ENCODE measurements at regions not wholly inside any gene's neighbourhood (a gene's known extent, or its start where the extent isn't known, plus 50 kb on each side); places are given as distances from the start of the nearest gene placed in this dataset.

DNA sequence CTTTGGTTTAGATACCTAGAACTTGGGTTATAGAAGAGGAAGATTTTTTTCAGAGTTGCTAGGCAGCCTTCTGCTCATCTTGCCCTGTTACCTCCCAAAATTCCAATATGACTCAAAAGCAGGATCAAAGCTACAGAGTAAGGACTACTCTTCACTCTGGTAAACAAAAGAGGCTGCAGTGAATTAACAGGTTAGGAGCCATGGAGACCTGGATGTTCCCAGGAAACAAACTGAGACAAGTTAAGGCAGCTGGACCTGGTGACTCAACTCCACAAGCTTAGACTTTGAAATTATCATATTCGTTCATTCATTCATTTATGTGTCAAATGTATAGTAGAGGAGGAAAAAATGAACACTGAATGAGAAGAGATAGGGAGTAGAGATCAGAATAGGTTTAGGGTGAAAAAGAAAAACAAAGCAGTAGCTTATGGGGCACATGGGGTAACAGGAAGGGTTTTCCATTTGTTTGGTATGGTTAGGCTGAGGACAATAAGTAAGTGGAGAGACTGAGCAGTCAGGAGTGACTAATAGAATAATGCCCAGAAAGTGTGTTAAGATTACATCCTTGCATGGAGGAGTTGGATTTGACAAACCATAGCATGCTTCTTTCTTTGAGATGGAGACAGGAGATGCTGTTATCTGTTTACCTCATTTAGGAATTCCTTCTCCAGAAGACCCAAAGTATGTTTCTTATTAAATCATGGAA lies 464.0 kb upstream of the ZNF608 start:
- TF ChIP-seq POLR2AphosphoS5 (IDR thresholded peaks at IDR 0.05; ENCODE audit: low read depth, low read length) (no peak), POLR2A (IDR thresholded peaks at IDR 0.05; ENCODE audit: low read depth, low read length) (no peak)

Measured in GM12892 (cell line).